ENCODE measurements at regions not wholly inside any gene's neighbourhood (a gene's known extent, or its start where the extent isn't known, plus 50 kb on each side); places are given as distances from the start of the nearest gene placed in this dataset.

DNA sequence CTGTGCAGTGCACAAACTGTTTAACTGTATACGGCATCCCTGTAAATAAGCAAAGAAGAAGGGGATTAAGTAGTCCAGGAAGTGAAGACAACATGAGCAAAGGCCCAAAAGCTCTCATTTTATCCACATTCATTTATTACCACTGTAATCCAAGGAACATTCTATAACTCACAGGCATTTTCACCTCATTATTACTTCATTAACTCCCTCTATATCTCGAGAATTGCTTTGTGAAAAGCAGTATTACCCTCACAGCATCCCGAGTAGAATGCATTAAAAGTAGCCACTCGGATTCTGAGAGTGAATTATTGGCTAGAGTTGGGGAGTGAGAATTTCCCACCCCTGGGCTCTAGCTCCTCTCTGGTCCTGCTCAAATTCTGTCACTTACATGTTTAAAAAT lies 51.0 kb upstream of the CHCHD3 start:
- Histone ChIP-seq H3K4me3 (ENCODE audit: low read depth, low read length) (no peak overlapping the region), H3K27me3 (ENCODE audit: control insufficient read depth, insufficient read depth, low read length) (no peaks in the 10 kb centered on the region), H3K4me1 (ENCODE audit: control insufficient read depth, insufficient read depth, low read length) (no peaks in the 10 kb centered on the region), H3K36me3 (ENCODE audit: control insufficient read depth, insufficient read depth, low read length) (no peaks in the 10 kb centered on the region), H3K9ac (ENCODE audit: low read length) (no peak overlapping the region), H3K27ac (ENCODE audit: low read depth, low read length) (no peak overlapping the region), H3K9me3 (ENCODE audit: control insufficient read depth, insufficient read depth, low read depth, low read length) (no peaks in the 10 kb centered on the region)

DNA sequence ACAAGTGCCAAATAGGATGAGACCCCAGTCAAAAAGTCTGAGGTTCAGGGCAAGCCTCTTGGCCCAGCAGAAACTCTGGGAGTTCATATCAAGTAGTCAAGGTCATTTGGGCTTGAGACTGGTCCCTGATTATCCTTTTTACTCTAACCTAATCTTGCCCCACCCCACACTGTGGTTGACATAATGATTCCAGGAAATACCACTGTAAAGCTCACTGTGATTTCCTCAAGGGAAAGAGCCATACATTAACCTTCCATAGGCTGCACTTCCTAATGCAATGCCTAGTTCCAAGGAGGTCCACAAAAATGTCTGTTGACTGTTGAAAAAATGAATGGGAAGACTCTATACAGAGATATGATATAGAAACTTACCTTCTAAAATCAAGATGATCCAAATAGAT lies 52.9 kb upstream of the CHCHD3 start:
- Histone ChIP-seq H3K4me1 (ENCODE audit: control insufficient read depth, insufficient read depth, low read length) (no peaks in the 10 kb centered on the region), H3K4me3 (ENCODE audit: low read depth, low read length) (no peak overlapping the region), H3K36me3 (ENCODE audit: control insufficient read depth, insufficient read depth, low read length) (no peaks in the 10 kb centered on the region), H3K9ac (ENCODE audit: low read length) (no peak overlapping the region), H3K27ac (ENCODE audit: low read depth, low read length) (no peak overlapping the region), H3K27me3 (ENCODE audit: control insufficient read depth, insufficient read depth, low read length) (no peaks in the 10 kb centered on the region), H3K9me3 (ENCODE audit: control insufficient read depth, insufficient read depth, low read depth, low read length) (no peaks in the 10 kb centered on the region)

DNA sequence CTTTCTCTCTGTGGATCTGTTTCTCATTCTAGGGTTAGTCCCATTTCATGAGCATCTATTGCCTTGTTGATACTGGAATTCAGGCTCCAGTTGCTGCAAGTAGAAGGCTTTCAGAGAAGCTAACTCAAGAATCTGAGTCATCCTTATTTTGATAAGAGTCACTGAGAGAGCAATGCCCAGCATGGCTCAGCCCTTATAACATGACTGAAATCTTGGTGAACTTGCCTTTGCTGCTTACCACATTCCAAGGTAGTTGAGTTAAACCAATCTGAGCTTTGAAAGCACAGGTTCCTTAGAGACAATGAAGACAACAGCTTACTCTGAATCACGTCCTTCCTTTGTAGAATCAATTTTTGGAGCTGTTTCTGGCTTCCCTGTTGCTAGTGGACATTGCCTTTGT lies 53.6 kb upstream of the CHCHD3 start:
- no peak overlapping the region for H3K9ac ChIP-seq (ENCODE audit: low read length)
- H3K27ac ChIP-seq (ENCODE audit: low read depth, low read length), result no peak overlapping the region
- H3K36me3 ChIP-seq (ENCODE audit: control insufficient read depth, insufficient read depth, low read length), result no peaks in the 10 kb centered on the region
- H3K4me3 ChIP-seq (ENCODE audit: low read depth, low read length), result no peak overlapping the region
- no peaks in the 10 kb centered on the region for H3K27me3 ChIP-seq (ENCODE audit: control insufficient read depth, insufficient read depth, low read length)
- no peaks in the 10 kb centered on the region for H3K9me3 ChIP-seq (ENCODE audit: control insufficient read depth, insufficient read depth, low read depth, low read length)
- no peaks in the 10 kb centered on the region for H3K4me1 ChIP-seq (ENCODE audit: control insufficient read depth, insufficient read depth, low read length)

DNA sequence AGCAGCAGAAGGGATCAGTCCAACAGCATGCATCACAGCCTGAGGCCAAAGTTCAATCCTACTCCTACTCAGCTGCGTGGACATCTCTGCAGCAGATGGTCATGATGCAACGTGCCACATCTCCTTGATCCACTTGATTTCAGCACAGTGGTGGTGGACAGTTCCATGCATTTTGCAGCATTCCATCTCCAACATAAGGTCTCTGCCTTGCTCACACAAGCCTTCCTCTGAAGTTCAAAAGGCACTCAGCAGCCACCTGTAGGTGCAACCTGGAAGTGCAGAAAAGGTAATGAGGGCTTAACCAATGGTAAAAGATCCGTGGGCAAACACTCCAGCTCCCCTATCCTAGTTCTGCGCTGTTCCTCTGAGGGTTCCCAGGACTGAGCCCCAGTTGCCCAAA lies 57.5 kb upstream of the CHCHD3 start:
- Histone ChIP-seq H3K27ac (ENCODE audit: low read depth, low read length) (no peak overlapping the region), H3K27me3 (ENCODE audit: control insufficient read depth, insufficient read depth, low read length) (no peaks in the 10 kb centered on the region), H3K9ac (ENCODE audit: low read length) (no peak overlapping the region), H3K36me3 (ENCODE audit: control insufficient read depth, insufficient read depth, low read length) (no peaks in the 10 kb centered on the region), H3K4me1 (ENCODE audit: control insufficient read depth, insufficient read depth, low read length) (no peaks in the 10 kb centered on the region), H3K9me3 (ENCODE audit: control insufficient read depth, insufficient read depth, low read depth, low read length) (no peaks in the 10 kb centered on the region), H3K4me3 (ENCODE audit: low read depth, low read length) (no peak overlapping the region)

DNA sequence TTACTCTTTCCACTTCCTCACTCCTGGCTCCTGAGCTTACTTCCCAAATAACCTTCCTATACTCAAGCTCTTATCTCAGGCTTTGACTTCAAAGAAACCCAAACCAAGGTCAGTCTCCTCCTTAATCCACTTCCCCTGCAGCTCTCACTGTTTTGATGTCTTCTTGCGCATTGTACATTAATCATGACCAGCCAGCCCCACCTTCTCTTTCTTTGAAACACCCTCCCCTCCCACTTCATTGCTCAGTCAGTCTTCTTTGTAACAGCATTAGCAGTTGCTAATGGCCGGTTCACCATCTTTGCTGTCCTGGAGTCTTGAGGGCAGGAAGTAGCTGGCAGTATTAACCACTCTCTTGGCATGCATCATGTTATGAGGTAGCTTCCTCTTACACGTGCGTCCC lies 57.9 kb upstream of the CHCHD3 start:
- Histone ChIP-seq H3K27me3 (ENCODE audit: control insufficient read depth, insufficient read depth, low read length) (no peaks in the 10 kb centered on the region), H3K36me3 (ENCODE audit: control insufficient read depth, insufficient read depth, low read length) (no peaks in the 10 kb centered on the region), H3K27ac (ENCODE audit: low read depth, low read length) (no peak overlapping the region), H3K9me3 (ENCODE audit: control insufficient read depth, insufficient read depth, low read depth, low read length) (no peaks in the 10 kb centered on the region), H3K4me3 (ENCODE audit: low read depth, low read length) (no peak overlapping the region), H3K9ac (ENCODE audit: low read length) (no peak overlapping the region), H3K4me1 (ENCODE audit: control insufficient read depth, insufficient read depth, low read length) (no peaks in the 10 kb centered on the region)

DNA sequence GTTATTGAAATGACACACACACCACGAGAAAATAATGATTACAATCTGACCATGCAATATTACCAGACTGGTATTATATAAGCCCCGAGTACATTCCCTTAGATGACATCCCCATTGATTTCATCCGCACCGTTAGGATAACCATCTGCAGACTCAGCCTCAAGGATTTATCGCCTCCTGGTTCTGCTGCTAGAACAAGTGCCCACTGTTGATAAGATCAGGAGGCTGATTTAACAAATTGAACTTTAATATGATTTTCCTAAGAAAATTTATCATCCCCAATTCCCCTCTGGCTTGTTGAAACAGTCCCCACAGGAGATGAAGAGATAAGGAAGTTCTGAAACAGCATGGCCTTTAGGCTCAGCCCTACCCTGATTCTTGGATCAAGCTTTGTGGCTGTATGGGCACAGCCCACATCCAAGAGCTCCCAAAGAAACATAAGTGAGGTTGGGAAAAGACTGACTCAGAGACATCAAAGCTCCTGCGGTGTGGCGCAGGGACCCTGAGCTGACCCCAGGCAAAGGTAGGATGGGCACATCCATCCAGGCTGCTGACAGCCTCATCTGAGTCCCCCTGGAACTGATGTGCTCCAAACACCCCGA lies 59.2 kb upstream of the CHCHD3 start:
- Histone ChIP-seq H3K4me1 (ENCODE audit: control insufficient read depth, insufficient read depth, low read length) (no peaks in the 10 kb centered on the region), H3K27me3 (ENCODE audit: control insufficient read depth, insufficient read depth, low read length) (no peaks in the 10 kb centered on the region), H3K36me3 (ENCODE audit: control insufficient read depth, insufficient read depth, low read length) (no peaks in the 10 kb centered on the region)

DNA sequence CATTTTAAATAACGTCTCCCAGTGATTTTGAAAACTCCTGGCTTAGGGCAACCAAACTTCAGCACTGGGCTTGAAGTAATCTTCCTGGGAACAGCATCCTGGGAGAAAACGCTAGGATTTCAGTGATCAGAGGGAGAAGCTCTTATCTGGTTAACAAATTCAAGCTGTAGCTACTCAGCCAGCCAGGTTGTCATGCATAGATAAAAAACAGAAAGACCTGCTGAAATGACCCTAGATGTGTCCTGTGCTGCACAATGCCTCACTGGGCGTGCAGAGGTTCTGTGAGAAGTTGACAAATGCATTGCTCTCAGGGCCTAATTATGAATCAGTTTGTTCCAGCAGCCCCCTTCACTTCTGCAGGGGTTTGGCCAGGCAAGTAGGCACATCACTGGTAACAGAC lies 68.9 kb upstream of the CHCHD3 start:
- no peak overlapping the region for H3K9ac ChIP-seq (ENCODE audit: low read length)
- no peak overlapping the region for H3K27ac ChIP-seq (ENCODE audit: low read depth, low read length)
- H3K4me3 ChIP-seq (ENCODE audit: low read depth, low read length), result no peak overlapping the region
- no peaks in the 10 kb centered on the region for H3K9me3 ChIP-seq (ENCODE audit: control insufficient read depth, insufficient read depth, low read depth, low read length)
- no peaks in the 10 kb centered on the region for H3K36me3 ChIP-seq (ENCODE audit: control insufficient read depth, insufficient read depth, low read length)
- no peaks in the 10 kb centered on the region for H3K4me1 ChIP-seq (ENCODE audit: control insufficient read depth, insufficient read depth, low read length)
- no peaks in the 10 kb centered on the region for H3K27me3 ChIP-seq (ENCODE audit: control insufficient read depth, insufficient read depth, low read length)

More for the DNA sequence above, 59.2 kb upstream of the CHCHD3 start:
- Histone ChIP-seq H3K9ac (ENCODE audit: low read length) (no peak overlapping the region), H3K27ac (ENCODE audit: low read depth, low read length) (no peak overlapping the region), H3K4me3 (ENCODE audit: low read depth, low read length) (no peak overlapping the region), H3K9me3 (ENCODE audit: control insufficient read depth, insufficient read depth, low read depth, low read length) (no peaks in the 10 kb centered on the region)

DNA sequence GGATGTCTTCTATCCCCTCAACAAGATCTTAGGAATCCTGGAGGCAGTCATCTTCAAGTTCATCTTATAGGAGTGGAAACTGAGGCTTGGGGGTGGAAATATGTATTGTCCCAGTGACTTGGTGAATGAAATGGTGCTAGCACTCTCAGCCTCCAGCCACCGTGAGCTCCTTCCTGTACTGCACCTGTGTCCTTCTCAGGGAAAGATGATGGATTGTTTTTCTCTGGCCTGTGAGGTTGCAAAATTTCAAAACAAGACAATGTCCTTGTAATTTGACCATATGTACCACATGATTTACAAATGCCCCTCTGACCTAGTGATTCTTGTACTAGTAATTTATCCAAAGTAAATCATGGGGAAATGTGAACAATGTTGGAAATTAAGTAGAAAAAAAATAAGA lies 71.0 kb upstream of the CHCHD3 start:
- Histone ChIP-seq H3K9ac (ENCODE audit: low read length) (no peak overlapping the region), H3K36me3 (ENCODE audit: control insufficient read depth, insufficient read depth, low read length) (no peaks in the 10 kb centered on the region), H3K9me3 (ENCODE audit: control insufficient read depth, insufficient read depth, low read depth, low read length) (no peaks in the 10 kb centered on the region), H3K27me3 (ENCODE audit: control insufficient read depth, insufficient read depth, low read length) (no peaks in the 10 kb centered on the region), H3K4me1 (ENCODE audit: control insufficient read depth, insufficient read depth, low read length) (no peaks in the 10 kb centered on the region), H3K27ac (ENCODE audit: low read depth, low read length) (no peak overlapping the region), H3K4me3 (ENCODE audit: low read depth, low read length) (no peak overlapping the region)

DNA sequence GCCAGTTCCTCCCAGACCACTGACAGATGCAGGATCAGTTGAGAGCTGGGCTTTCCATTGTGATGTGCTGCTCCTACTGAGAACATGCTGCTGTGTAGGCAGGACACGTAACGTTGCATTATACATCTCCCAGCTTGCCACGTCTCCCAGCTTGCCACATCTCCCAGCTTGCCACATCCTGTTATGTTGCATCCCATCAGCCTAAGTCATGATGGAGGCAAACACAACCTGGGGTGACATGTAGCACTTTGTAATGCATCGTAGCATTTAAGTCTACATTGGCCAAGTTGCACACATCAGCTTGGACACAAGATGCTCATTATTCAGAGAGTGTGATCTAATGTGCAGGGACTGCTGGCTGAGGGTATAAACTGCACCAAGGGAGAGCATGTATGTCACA lies 73.3 kb upstream of the CHCHD3 start:
- Histone ChIP-seq H3K9ac (ENCODE audit: low read length) (no peak overlapping the region), H3K4me1 (ENCODE audit: control insufficient read depth, insufficient read depth, low read length) (no peaks in the 10 kb centered on the region), H3K27me3 (ENCODE audit: control insufficient read depth, insufficient read depth, low read length) (no peaks in the 10 kb centered on the region)

DNA sequence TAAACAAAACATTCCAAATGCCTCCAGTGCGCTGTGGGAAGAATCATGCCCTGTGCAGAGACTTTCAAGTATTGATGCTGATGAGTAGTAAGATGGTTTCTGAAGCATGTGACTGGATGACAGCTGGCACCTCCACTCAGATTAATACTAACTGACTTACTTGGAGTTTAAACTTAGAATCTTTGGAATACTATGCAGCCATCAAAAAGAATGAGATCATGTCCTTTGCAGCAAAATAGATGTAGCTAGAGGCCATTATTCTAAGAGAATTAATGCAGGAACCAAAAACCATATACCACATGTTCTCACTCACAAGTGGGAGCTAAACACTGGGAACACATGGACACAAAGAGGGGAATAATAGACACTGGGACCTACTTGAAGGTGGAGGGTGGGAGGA lies 73.8 kb upstream of the CHCHD3 start:
- Histone ChIP-seq H3K4me1 (ENCODE audit: control insufficient read depth, insufficient read depth, low read length) (no peaks in the 10 kb centered on the region), H3K27me3 (ENCODE audit: control insufficient read depth, insufficient read depth, low read length) (no peaks in the 10 kb centered on the region), H3K36me3 (ENCODE audit: control insufficient read depth, insufficient read depth, low read length) (no peaks in the 10 kb centered on the region), H3K9me3 (ENCODE audit: control insufficient read depth, insufficient read depth, low read depth, low read length) (no peaks in the 10 kb centered on the region), H3K27ac (ENCODE audit: low read depth, low read length) (no peak overlapping the region), H3K4me3 (ENCODE audit: low read depth, low read length) (no peak overlapping the region), H3K9ac (ENCODE audit: low read length) (no peak overlapping the region)

More for the DNA sequence above, 73.3 kb upstream of the CHCHD3 start:
- Histone ChIP-seq H3K4me3 (ENCODE audit: low read depth, low read length) (no peak overlapping the region), H3K36me3 (ENCODE audit: control insufficient read depth, insufficient read depth, low read length) (no peaks in the 10 kb centered on the region), H3K27ac (ENCODE audit: low read depth, low read length) (no peak overlapping the region), H3K9me3 (ENCODE audit: control insufficient read depth, insufficient read depth, low read depth, low read length) (no peaks in the 10 kb centered on the region)

DNA sequence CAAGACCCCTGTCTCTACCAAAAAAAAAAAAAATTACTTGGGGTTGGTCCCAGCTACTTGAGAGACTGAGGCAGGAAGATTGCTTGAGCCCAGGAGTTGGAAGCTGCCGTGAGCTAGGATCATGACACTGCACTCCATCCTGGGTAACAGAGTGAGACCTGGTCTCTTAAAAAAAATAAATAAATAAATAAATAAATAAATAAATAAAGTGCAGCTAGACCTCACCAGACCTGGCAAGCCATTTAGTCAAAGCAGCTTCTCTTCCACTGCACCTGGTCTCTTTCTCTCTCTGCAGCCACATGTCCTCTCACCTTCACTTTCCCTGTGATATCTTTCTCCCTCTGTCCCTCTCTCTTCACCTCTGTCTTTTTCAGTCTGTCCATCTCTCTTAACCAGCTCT lies 75.2 kb upstream of the CHCHD3 start:
- Histone ChIP-seq H3K36me3 (ENCODE audit: control insufficient read depth, insufficient read depth, low read length) (no peaks in the 10 kb centered on the region), H3K9me3 (ENCODE audit: control insufficient read depth, insufficient read depth, low read depth, low read length) (no peaks in the 10 kb centered on the region), H3K4me3 (ENCODE audit: low read depth, low read length) (no peak overlapping the region), H3K27ac (ENCODE audit: low read depth, low read length) (no peak overlapping the region), H3K9ac (ENCODE audit: low read length) (no peak overlapping the region), H3K27me3 (ENCODE audit: control insufficient read depth, insufficient read depth, low read length) (no peaks in the 10 kb centered on the region), H3K4me1 (ENCODE audit: control insufficient read depth, insufficient read depth, low read length) (no peaks in the 10 kb centered on the region)

DNA sequence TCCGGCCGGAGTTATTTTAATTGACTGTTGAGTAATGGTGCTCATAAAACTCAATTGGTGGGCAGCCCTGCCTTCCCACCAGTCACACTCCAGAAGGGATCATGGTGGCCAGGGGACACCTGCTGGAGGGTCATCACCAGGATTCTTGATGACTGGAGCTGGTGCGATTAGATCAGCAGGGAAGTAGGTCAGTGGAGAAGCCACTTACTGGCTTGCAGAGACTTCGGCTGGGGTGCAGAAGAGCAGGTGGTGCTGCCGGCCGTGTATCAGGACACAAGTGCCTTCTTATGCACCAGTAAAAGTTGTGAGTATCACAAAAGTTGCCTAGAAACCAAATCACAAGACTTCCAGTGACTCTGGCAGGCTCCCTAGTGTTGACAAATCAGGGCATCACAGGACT lies 82.6 kb upstream of the CHCHD3 start:
- no peak overlapping the region for H3K9ac ChIP-seq (ENCODE audit: low read length)
- H3K36me3 ChIP-seq (ENCODE audit: control insufficient read depth, insufficient read depth, low read length), result no peaks in the 10 kb centered on the region
- H3K27me3 ChIP-seq (ENCODE audit: control insufficient read depth, insufficient read depth, low read length), result no peaks in the 10 kb centered on the region
- no peak overlapping the region for H3K27ac ChIP-seq (ENCODE audit: low read depth, low read length)
- 0 out of 2 replicates have a peak, but pooled peaks cover 4% of the 10 kb centered on the region for H3K4me1 ChIP-seq (ENCODE audit: control insufficient read depth, insufficient read depth, low read length)
- H3K9me3 ChIP-seq (ENCODE audit: control insufficient read depth, insufficient read depth, low read depth, low read length), result no peaks in the 10 kb centered on the region
- no peak overlapping the region for H3K4me3 ChIP-seq (ENCODE audit: low read depth, low read length)
